GM20000 (cell line): ENCODE measurements at regions not wholly inside any gene's neighbourhood (a gene's known extent, or its start where the extent isn't known, plus 50 kb on each side); places are given as distances from the start of the nearest gene placed in this dataset.

ENCODE experiments used
- DNase-seq: peaks from one replicate; pipeline ENCODE4 v3.0.0; 2012; ENCODE audit warnings: low spot score
- CTCF ChIP-seq: IDR thresholded peaks from 2 replicates; pipeline ENCODE4 v1.5.1; 2012; ENCODE audit warnings: mild to moderate bottlenecking, control low read depth; ENCODE audit errors: extremely low read depth, missing control alignments

GRCh38 chr2:187708272-187708671 lies 154.0 kb upstream of the TFPI start:
- no peak for TF ChIP-seq CTCF
- no peak for DNase-seq

GRCh38 chr2:187709065-187709464 lies 154.8 kb upstream of the TFPI start:
- no peak for TF ChIP-seq CTCF
- no peak for DNase-seq

DNA sequence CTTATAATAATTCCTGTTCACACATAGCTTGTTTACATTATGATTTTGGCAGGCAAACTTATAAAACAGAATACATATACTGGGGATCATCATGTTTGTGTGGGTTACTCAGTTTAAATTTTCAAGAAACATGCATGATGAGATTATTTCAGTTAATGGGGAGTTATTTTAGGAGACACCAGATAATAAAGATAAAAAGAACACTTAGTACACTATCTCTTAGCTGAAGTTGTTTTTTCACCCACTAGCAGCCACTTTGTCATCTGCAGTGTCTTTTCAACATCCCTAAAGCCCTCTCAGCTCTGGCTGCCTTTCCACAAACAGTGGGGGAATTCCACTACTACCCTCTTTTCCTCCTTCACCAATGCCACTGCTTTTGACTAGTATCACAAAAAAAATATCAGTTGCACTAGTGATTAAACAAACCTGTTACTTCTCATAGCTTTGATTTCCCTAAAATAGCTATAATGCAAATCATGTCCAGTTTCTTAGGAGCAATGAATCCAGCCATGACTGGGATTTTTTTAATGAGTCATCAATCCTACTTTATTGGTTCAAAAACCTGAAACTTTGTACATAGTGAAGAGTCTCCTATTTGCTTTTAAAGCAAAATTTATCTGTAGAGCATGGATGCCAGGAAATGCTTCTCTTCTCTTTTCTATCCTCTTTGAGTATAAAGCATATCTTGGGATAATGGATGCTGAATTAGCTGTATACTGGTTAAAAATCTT lies 156.7 kb upstream of the TFPI start:
- DNase-seq: no peak

DNA sequence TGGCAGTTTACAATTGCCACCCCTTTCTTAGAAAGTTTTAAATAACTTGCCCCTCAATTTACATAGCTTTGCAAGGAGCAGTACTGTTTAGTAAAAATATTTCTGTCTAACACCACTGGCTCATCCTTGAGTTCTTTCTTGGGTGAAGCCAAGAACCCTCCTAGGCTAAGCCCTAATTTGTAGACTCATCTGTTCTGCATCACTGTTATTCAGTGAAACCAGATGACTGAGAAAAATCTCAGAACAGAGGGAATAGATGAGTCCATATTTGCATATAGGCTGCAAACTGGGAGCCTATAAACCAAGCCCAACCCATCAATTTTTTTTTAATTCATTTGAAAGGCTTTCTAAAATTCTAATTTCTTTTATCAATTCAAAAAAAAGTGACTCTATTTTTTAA lies 161.4 kb upstream of the TFPI start:
- no peak for DNase-seq
- TF ChIP-seq CTCF: no peak

More for the DNA sequence above, 156.7 kb upstream of the TFPI start:
- no peak for TF ChIP-seq CTCF

DNA sequence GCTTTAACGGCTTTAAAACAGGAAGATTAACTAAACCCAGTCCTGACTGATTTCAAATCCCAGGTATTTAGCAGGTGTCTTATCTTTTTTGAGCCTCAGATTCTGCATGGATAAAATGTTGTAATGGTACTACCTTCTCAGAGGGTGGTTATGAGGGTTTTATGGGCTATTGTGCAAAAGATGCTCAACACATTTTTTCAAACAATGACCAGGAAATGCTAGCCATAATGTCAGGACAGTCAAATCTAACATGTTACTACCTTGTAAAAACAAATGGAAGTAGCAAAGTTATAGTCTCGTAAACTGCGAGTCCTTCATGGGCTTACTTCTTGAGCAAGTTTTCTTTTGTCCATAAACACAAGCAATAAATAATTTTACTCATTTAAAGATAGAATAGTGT lies 162.1 kb upstream of the TFPI start:
- TF ChIP-seq CTCF: no peak
- DNase-seq: no peak

GRCh38 chr2:187718092-187718491 lies 163.9 kb upstream of the TFPI start:
- no peak for DNase-seq

DNA sequence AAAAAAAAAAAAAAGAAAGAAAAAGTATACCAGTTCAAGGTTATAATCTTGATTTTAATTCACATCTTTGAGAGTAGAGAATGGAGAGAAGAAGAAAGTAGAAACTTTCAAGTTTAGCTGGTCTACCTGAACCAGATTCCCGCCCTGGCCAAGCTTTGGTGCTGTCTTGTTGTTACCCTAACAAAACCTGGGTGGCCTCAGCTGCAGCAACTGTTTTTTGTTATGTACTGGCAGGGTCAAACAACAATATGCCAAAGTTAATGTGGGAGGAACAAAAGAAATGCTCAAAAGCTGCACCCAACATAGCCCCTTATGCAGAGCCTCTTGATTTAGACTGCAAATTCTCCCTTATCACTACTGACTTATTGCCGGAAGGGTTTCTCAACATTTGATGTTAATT lies 165.3 kb upstream of the TFPI start:
- TF ChIP-seq CTCF: no peak
- DNase-seq: no peak

More at GRCh38 chr2:187718092-187718491, 163.9 kb upstream of the TFPI start:
- TF ChIP-seq CTCF: no peak
